GM18511 (cell line): ENCODE measurements at regions not wholly inside any gene's neighbourhood (a gene's known extent, or its start where the extent isn't known, plus 50 kb on each side); places are given as distances from the start of the nearest gene placed in this dataset.

Experiments
- ATAC-seq: cut with Tn5 transposase; IDR thresholded peaks from one replicate; pipeline ENCODE4 v1.9.1; 2021; ENCODE audit warnings: mild to moderate bottlenecking, moderate library complexity; ENCODE audit not compliant: unreplicated experiment

DNA sequence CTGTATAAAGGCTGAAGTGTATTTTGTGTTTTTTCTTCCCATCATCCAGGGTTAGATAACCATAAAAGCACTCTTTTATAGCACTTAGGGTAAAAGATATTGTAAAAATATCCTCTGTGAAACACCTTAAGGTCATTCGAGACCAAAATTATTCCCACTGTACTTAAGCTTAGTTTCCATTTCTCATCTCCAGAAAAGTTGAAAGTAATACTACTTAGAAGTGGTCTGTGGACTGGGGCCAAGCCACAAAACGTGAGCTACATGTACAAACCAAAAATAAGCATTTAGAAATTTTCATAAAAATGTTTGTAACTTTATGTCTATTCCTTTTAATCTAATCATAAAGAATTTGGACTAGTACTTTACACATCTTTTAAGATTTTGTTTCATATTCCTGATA lies 142.0 kb upstream of the NTM start:
- ATAC-seq: no peak

GRCh38 chr11:131229221-131229620 lies 141.2 kb upstream of the NTM start:
- ATAC-seq: no peak

- ATAC-seq: no peak
These were observed 139.0 kb upstream of the NTM start for GRCh38 chr11:131231317-131231940.

GRCh38 chr11:131232261-131232660 lies 138.2 kb upstream of the NTM start:
- no peak for ATAC-seq

- no peak for ATAC-seq
These were observed 136.2 kb upstream of the NTM start for GRCh38 chr11:131234221-131234620.

- ATAC-seq: no peak
These were observed 134.8 kb upstream of the NTM start for GRCh38 chr11:131235328-131236298.

- ATAC-seq: no peak
These were observed 130.0 kb upstream of the NTM start for GRCh38 chr11:131240421-131240820.

GRCh38 chr11:131242476-131243000 lies 127.9 kb upstream of the NTM start:
- no peak for ATAC-seq

GRCh38 chr11:131246156-131246555 lies 124.3 kb upstream of the NTM start:
- ATAC-seq: no peak

- no peak for ATAC-seq
These were observed 123.8 kb upstream of the NTM start for GRCh38 chr11:131246663-131247062.

GRCh38 chr11:131248588-131248987 lies 121.8 kb upstream of the NTM start:
- no peak for ATAC-seq

DNA sequence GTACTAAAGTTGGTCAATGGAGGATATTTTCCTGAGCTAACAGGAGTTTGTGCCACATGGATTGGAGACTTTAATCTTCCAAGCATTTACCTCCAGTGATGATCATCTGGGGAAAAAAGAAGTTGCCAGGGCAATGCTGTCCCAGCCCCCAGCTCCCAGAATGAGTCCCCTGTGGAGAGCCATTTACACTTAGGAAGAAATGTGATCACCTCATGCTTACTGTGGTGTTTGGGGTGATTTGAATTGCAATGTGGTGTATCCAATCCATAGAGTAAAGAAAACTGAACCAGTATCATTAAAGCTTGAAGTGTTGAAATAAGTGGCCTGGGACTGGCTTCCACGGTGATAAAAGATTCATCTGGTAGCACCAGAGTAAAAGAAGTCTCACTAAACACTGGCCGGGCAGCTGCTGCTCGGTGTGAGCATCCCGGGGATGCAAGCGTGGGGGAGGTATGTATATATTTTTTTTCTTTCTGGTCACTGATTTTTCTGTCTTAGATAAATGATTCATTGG lies 117.2 kb upstream of the NTM start:
- no peak for ATAC-seq

DNA sequence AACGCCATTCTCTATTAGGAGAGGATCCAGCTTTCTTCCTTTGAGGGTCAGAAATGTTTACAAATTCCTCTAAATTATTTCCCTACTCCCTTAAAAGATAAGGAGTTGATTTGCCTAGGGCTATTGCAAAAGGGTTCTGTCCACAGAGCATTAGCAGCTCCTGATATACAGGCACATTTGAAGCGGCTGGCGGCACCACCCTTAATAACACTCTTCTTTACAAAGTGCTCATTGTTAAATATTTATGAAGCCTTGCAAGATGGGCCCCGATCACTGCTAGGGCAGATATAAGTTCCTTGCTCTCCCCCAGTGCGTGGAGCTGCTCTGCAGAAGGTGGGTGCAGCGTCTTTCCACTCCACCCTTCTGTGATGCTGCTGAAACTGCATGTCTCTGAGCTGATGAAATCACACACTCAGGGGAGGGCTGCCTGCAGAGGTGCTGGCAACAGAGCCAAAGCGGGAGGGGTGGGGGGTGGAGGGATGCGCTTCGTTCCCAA lies 116.7 kb upstream of the NTM start:
- ATAC-seq: no peak

DNA sequence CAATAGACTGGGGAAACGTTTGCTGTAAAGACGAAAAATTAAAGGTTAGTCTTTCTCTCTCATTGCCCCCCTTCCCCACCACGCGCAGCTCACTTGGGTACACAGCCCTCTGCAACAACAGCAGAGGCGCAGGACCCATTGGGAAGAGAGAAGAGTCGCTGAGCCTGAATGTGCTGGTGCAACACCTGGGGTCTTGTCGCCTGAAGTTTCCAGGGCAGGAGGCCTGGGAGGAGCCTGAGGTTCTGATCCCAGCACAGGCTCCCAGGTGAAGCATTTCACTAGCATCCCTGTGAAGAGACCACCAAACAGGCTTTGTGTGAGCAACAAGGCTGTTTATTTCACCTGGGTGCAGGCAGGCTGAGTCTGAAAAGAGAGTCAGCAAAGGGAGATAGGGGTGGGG lies 116.2 kb upstream of the NTM start:
- ATAC-seq: no peak

- ATAC-seq: no peak
These were observed 96.2 kb upstream of the NTM start for GRCh38 chr11:131274233-131274632.

GRCh38 chr11:131275580-131275979 lies 94.8 kb upstream of the NTM start:
- no peak for ATAC-seq

GRCh38 chr11:131278472-131278871 lies 91.9 kb upstream of the NTM start:
- ATAC-seq: no peak

DNA sequence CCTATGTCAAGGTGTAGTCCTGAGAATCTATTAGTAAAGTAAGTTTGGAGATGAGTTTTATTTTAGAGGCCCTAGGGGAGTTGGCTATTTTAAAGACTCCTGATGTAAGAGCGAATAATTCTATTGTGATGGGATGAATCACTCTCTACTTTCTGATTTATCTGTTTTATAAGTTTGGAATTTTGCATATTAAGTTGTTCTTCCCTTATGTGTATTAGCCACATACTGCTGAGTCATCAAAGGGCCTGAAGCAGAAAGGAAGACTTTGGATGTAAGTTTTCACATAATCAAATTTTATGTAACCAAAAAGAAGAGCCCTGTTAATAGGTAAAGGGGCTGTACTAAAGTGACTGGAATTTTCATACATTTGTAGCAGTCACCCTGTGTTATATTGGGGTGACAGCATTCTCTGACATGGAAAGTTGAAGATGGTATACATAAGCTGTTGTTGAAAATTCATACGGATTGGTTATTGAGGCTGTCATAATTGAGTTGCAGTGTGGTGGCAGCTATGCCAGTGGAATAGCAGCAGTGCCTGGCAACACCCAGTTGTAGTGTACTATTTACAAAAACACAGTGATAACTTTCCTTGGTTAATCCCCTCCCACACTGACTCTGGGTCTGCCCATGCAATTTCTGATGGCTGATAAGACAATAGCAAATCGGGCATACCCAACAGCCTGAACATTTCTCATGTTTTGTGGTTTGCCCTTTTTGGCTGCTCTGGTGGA lies 90.6 kb upstream of the NTM start:
- no peak for ATAC-seq

DNA sequence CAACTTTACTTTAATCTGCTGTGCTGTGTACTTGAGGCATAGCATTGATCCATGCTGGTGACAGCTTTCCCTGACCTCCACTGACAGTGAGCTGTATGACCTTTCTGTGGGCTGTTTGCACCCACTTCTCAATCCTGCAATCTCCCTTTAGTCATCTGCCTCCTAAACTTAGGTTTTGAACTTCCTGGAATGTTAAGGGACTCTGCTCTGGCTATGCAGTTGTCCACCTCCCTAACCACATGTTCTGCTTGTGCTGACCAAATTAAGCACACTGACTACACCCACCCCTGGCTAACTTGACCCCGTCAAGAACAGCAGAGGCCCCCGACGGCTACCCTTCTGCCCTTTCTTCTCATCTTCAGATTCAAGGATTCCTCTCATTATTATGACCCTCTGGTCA lies 89.1 kb upstream of the NTM start:
- ATAC-seq: no peak

DNA sequence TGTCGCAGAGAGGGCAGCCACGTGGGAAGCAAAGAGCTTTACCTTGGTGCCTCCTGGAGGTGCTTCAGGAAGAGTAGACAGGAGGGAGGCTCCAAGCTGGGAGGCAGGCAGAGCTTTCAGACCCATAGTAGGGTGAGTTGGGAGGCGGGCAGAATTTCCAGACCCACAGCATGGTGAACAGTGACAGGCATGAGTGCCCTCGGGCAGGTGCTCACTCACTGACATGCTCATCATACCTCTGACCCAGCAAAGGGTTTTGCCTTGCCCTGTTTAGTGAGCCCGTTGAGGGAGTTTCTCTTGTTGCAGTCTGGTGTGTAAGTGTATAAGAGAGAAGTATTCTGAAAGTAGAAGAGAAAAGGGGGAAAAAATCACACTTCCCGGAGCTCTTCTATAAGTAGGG lies 86.4 kb upstream of the NTM start:
- ATAC-seq: no peak

DNA sequence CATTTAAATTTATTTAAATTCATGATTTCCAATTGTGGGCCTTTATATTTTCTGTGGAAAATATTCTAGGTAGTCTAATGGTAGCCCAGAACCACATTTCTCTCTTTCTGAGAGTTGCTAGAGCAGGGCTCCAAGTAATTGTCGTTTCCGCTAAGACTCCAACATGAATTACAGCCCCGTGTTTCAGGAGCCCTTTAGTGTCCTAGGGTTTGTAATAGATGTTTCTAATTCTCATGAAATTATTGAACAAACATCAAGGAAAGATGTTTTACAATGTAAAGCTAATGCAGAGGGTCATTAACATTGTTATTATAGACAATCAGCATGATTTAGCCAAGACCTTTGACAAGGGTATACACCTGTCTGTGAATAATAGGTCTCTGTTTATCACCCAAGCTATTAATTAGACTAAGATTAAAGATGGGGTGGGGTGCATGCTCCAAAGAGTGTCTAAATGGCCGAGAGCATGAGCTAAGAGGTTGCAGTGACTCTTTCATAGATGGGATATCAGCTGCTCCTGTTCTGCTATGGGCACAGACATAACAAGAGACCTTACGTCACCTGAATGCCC lies 81.8 kb upstream of the NTM start:
- ATAC-seq: no peak
